GM19455 (cell line): ENCODE measurements at regions not wholly inside any gene's neighbourhood (a gene's known extent, or its start where the extent isn't known, plus 50 kb on each side); places are given as distances from the start of the nearest gene placed in this dataset.

Experiments used
- ATAC-seq: cut with Tn5 transposase; IDR thresholded peaks from one replicate; pipeline ENCODE4 v1.9.1; 2021; ENCODE audit not compliant: unreplicated experiment

GRCh38 chr7:21024485-21024867 is 237.8 kb upstream of the SP8 start:
- no peak for ATAC-seq

GRCh38 chr7:21028186-21028585 is 241.5 kb upstream of the SP8 start:
- ATAC-seq: no peak

- ATAC-seq: no peak
Observed at GRCh38 chr7:21028599-21028998, 241.9 kb upstream of the SP8 start.

- ATAC-seq: no peak
Observed at GRCh38 chr7:21029006-21029405, 242.3 kb upstream of the SP8 start.

- no peak for ATAC-seq
Observed at GRCh38 chr7:21030237-21030871, 243.7 kb upstream of the SP8 start.

- no peak for ATAC-seq
Observed at GRCh38 chr7:21041252-21041651, 254.6 kb upstream of the SP8 start.

- ATAC-seq: no peak
Observed at GRCh38 chr7:21041666-21042065, 255.0 kb upstream of the SP8 start.

- ATAC-seq: no peak
Observed at GRCh38 chr7:21044384-21044783, 257.7 kb upstream of the SP8 start.

GRCh38 chr7:21044913-21045568 is 258.4 kb upstream of the SP8 start:
- ATAC-seq: no peak

GRCh38 chr7:21051865-21052264 is 265.2 kb upstream of the SP8 start:
- ATAC-seq: no peak

- no peak for ATAC-seq
Observed at GRCh38 chr7:21054427-21055112, 267.9 kb upstream of the SP8 start.

GRCh38 chr7:21059069-21059468 is 272.4 kb upstream of the SP8 start:
- no peak for ATAC-seq

- no peak for ATAC-seq
Observed at GRCh38 chr7:21063106-21063505, 276.4 kb upstream of the SP8 start.

- ATAC-seq: no peak
Observed at GRCh38 chr7:21064698-21065648, 278.3 kb upstream of the SP8 start.

- ATAC-seq: no peak
Observed at GRCh38 chr7:21066221-21066620, 279.5 kb upstream of the SP8 start.

GRCh38 chr7:21067216-21067615 is 280.5 kb upstream of the SP8 start:
- ATAC-seq: no peak

- ATAC-seq: no peak
Observed at GRCh38 chr7:21070571-21071090, 283.9 kb upstream of the SP8 start.

- ATAC-seq: no peak
Observed at GRCh38 chr7:21071561-21072501, 285.1 kb upstream of the SP8 start.

- ATAC-seq: no peak
Observed at GRCh38 chr7:21076054-21076453, 289.4 kb upstream of the SP8 start.

GRCh38 chr7:21076574-21076973 is 289.9 kb upstream of the SP8 start:
- ATAC-seq: no peak
